Lower leg skin (tissue), 4 donors: ENCODE measurements at regions not wholly inside any gene's neighbourhood (a gene's known extent, or its start where the extent isn't known, plus 50 kb on each side); places are given as distances from the start of the nearest gene placed in this dataset.
"Not testable (repeated sequence)": the region's sequence is repeated elsewhere in the genome, so short reads cannot be mapped to it uniquely, and the experiment has no call there.

ENCODE experiments used
- DNase-seq, 2 donors: peaks; one replicate each; pipeline ENCODE4 v3.0.0-alpha.2; 2019; ENCODE audit warnings: low spot score in 2 of 2
- H3K4me3 ChIP-seq: fragments of 200-600 bp; sonication (generic); 2 replicates; pipeline ENCODE4 v1.5.1; 2017; ENCODE audit warnings: mild to moderate bottlenecking, low read depth; ENCODE audit not compliant: poor library complexity, severe bottlenecking
- CTCF ChIP-seq, 3 donors: fragments of 450-650 bp; IDR thresholded peaks; one replicate each; pipeline ENCODE4 v1.5.1; 2016; ENCODE audit warnings: antibody characterized with exemption in 3 of 3, mild to moderate bottlenecking in 3 of 3, moderate library complexity in 2 of 3
- POLR2A ChIP-seq, 2 donors: fragments of 450-650 bp; IDR thresholded peaks; one replicate each; pipeline ENCODE4 v1.6.1; 2016 to 2017; ENCODE audit warnings: antibody characterized with exemption in 2 of 2, mild to moderate bottlenecking in 1 of 2, moderate library complexity in 1 of 2
- WGBS, 2 donors: methylation state at CpG; one replicate each; pipeline ENCODE4 v1.1.5; 2018; 5-methylcytosine and 5-hydroxymethylcytosine counted together
- intact Hi-C: fragments of 100-400 bp; cut with DNase I; formaldehyde crosslinking; loops from one replicate; pipeline ENCODE4 v1.15.0; 2023; ENCODE audit warnings: low total_unique reads

- TF ChIP-seq CTCF (IDR thresholded peaks at IDR 0.05) (no peak), POLR2A (IDR thresholded peaks at IDR 0.05) (no peak)
- intact Hi-C loops = no loop called here
- WGBS, 2 donors = 85 to 92% methylated on average over 3 of the region's 3 CpGs
- no peak overlapping the region for H3K4me3 ChIP-seq
- DNase-seq = no peak
Observed at GRCh38 chr9:19914044-19914443, 125.2 kb upstream of the SLC24A2 start.

GRCh38 chr9:19913151-19913550, 124.3 kb upstream of the SLC24A2 start:
- H3K4me3 ChIP-seq = no peak overlapping the region
- intact Hi-C loops = no loop called here
- WGBS, 2 donors = 22 to 33% methylated on average over 1 of the region's 1 CpG
- no peak for DNase-seq
- TF ChIP-seq POLR2A (IDR thresholded peaks at IDR 0.05) (no peak), CTCF (IDR thresholded peaks at IDR 0.05) (no peak)

- intact Hi-C loops = no loop called here
- H3K4me3 ChIP-seq = no peak overlapping the region
- no peak for TF ChIP-seq POLR2A (IDR thresholded peaks at IDR 0.05)
- no peak for TF ChIP-seq CTCF (IDR thresholded peaks at IDR 0.05)
- no peak for DNase-seq
- WGBS, 2 donors = 70 to 79% methylated on average over 5 of the region's 5 CpGs
Observed at GRCh38 chr9:19903076-19903475, 114.2 kb upstream of the SLC24A2 start.

GRCh38 chr9:19901586-19901985, 112.7 kb upstream of the SLC24A2 start:
- TF ChIP-seq CTCF (IDR thresholded peaks at IDR 0.05) = no peak
- TF ChIP-seq POLR2A (IDR thresholded peaks at IDR 0.05) = no peak
- DNase-seq = no peak
- no peak overlapping the region for H3K4me3 ChIP-seq
- WGBS, 2 donors = 85 to 93% methylated on average over 3 of the region's 3 CpGs
- intact Hi-C loops = no loop called here

- TF ChIP-seq CTCF (IDR thresholded peaks at IDR 0.05) (no peak), POLR2A (IDR thresholded peaks at IDR 0.05) (no peak)
- 45 to 64% methylated on average over 1 of the region's 1 CpG for WGBS, 2 donors
- H3K4me3 ChIP-seq = no peak overlapping the region
- intact Hi-C loops = no loop called here
- DNase-seq = no peak
Observed at GRCh38 chr9:19896161-19896560, 107.3 kb upstream of the SLC24A2 start.

GRCh38 chr9:19895578-19895977, 106.7 kb upstream of the SLC24A2 start:
- intact Hi-C loops, DNase-seq, H3K4me3 ChIP-seq: not testable (repeated sequence)
- 68 to 81% methylated on average over 3 to 4 of the region's 9 CpGs for WGBS, 2 donors
